GM10248 (cell line): ENCODE measurements at regions not wholly inside any gene's neighbourhood (a gene's known extent, or its start where the extent isn't known, plus 50 kb on each side); places are given as distances from the start of the nearest gene placed in this dataset.

Experiments
- CTCF ChIA-PET: fragments of 300-600 bp; sonication (Branson Sonifier 250); formaldehyde crosslinking; extraction: SDS; loops from one replicate; lab custom pipeline; 2021; ENCODE audit warnings: antibody characterized with exemption; lab: Yijun Ruan, JAX
- POLR2A ChIA-PET: fragments of 350-650 bp; sonication (Branson Sonifier 250); formaldehyde crosslinking; extraction: SDS; loops from one replicate; lab custom pipeline; 2020; ENCODE audit warnings: antibody characterized with exemption; lab: Yijun Ruan, JAX
- DNase-seq: peaks from one replicate; pipeline ENCODE4 v3.0.0; 2012; ENCODE audit errors: extremely low spot score
- TF ChIP-seq, protein P1 (sequence below): IDR thresholded peaks from 2 replicates; pipeline ENCODE4 v1.5.1; 2012; ENCODE audit warnings: mild to moderate bottlenecking, low read depth; ENCODE audit errors: extremely low read depth, missing control alignments, control extremely low read depth

DNA sequence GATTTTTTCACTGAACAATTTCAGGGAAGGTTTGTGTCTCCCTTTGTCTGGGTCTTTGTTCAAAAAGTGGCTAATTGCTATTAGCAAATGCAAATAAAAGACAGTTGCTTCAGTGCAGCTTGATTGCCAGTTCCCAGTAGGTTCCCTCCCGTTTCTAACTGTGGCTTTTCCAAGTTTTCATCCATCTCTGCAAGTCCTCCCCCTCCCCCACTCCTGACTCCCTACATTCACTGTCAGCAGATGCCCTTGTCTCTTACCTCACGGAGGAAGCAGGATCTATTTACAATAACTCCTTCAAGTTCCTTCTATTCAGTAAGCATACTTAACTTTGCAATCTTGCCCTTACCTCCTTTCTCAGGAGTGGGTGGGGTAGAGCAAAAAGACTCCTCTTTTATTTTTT, 55.4 kb upstream of the SCEL start:
- TF ChIP-seq, protein P1, sequence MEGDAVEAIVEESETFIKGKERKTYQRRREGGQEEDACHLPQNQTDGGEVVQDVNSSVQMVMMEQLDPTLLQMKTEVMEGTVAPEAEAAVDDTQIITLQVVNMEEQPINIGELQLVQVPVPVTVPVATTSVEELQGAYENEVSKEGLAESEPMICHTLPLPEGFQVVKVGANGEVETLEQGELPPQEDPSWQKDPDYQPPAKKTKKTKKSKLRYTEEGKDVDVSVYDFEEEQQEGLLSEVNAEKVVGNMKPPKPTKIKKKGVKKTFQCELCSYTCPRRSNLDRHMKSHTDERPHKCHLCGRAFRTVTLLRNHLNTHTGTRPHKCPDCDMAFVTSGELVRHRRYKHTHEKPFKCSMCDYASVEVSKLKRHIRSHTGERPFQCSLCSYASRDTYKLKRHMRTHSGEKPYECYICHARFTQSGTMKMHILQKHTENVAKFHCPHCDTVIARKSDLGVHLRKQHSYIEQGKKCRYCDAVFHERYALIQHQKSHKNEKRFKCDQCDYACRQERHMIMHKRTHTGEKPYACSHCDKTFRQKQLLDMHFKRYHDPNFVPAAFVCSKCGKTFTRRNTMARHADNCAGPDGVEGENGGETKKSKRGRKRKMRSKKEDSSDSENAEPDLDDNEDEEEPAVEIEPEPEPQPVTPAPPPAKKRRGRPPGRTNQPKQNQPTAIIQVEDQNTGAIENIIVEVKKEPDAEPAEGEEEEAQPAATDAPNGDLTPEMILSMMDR = no peak
- DNase-seq = no peak
- ChIA-PET CTCF (interaction anchor here (1.6 to 4.9 kb wide), 8 partner anchors 10 to 305 kb away, joined by 3 to 33 read pairs (median 15); partner anchors contain the start of gene MYCBP2), POLR2A (no interaction called here)

GRCh38 chr13:77479326-77479725, 56.2 kb upstream of the SCEL start:
- TF ChIP-seq, protein P1 = no peak
- DNase-seq = no peak
- POLR2A ChIA-PET = no interaction called here
- CTCF ChIA-PET = interaction anchor here (0.9 to 4.9 kb wide), 41 partner anchors 9 to 437 kb away, joined by 3 to 33 read pairs (median 5); partner anchors contain the start of gene MYCBP2

DNA sequence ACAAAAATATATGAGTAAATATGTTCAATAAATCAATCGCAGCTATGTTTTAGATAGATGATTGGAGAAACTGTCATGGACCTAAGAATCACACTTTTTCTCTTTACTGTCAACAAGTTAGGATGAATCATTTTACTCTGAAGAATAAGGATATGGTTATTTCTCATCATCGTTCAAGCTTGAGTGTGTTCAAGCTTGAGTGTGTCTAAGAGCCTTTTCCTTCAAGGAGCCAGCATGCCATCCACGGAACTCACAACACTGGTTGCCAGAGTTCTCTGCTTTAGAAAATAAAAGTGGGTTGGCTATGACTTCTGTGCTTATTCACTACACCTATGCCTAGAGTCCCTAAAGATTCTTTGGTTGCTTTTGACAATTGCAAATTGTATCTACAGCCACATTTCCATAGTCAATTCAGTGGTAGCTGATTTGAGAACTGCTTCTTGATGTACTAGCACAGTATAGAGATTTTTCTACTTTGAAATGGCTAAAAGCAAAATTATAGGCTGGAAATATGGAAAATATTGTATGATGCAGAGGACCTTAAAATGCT, 58.1 kb upstream of the SCEL start:
- TF ChIP-seq, protein P1 = no peak
- POLR2A ChIA-PET = interaction anchor here (0.7 kb wide), 2 partner anchors 150 to 293 kb away, joined by 3 to 4 read pairs; partner anchors contain the start of gene MYCBP2
- CTCF ChIA-PET = interaction anchor here (0.7 to 4.9 kb wide), 41 partner anchors 10 to 497 kb away, joined by 3 to 33 read pairs (median 6); partner anchors contain the start of gene MYCBP2
- no peak for DNase-seq

DNA sequence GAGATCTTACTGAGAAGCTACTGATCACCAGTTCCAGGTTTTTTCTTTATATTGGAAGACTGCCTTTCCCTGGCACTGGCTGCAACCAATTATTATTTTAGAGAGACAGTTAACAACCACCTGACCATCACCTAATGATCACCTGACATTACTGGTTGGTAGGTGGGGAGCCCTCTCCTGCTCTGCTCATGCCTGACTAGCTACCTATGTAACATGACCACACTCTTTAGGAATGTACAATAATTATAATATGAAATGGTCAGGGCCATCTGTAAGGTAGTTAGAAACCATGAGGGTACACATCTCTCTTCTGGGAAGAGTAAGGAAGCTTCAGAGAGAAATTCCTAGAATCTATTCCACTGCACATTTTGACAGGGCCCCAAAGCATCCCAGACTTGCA, 59.0 kb upstream of the SCEL start:
- ChIA-PET CTCF (interaction anchor here (0.9 to 3.3 kb wide), 6 partner anchors 17 to 496 kb away, joined by 3 to 19 read pairs (median 5); no protein-coding TSS in a partner anchor), POLR2A (no interaction called here)
- TF ChIP-seq, protein P1 = no peak
- DNase-seq = no peak

- TF ChIP-seq, protein P1 = no peak
- CTCF ChIA-PET = interaction anchor here (1.2 to 1.3 kb wide), 2 partner anchors 18 to 146 kb away, joined by 3 to 6 read pairs; no protein-coding TSS in a partner anchor
- POLR2A ChIA-PET = no interaction called here
- DNase-seq = no peak
These were observed 60.0 kb upstream of the SCEL start for GRCh38 chr13:77475345-77476084.

- ChIA-PET POLR2A (no interaction called here), CTCF (interaction anchor here (0.9 kb wide), 1 partner anchor 82 kb away, joined by 3 read pairs; no protein-coding TSS in a partner anchor)
- DNase-seq = no peak
- TF ChIP-seq, protein P1 = no peak
These were observed 64.5 kb upstream of the SCEL start for GRCh38 chr13:77470986-77471385.
